Thyroid gland (tissue), 4 donors: ENCODE measurements at regions not wholly inside any gene's neighbourhood (a gene's known extent, or its start where the extent isn't known, plus 50 kb on each side); places are given as distances from the start of the nearest gene placed in this dataset.

Source experiments
- DNase-seq, 2 donors: peaks; one replicate each; pipeline ENCODE4 v3.0.0-alpha.2; 2019
- H3K27ac ChIP-seq, 3 donors: fragments of 200-600 bp; sonication (generic); 1 replicate in 2 of 3; 2 replicates in 1 of 3; pipeline ENCODE4 v1.5.1; 2016 to 2019; ENCODE audit warnings: mild to moderate bottlenecking in 1 of 3, moderate library complexity in 1 of 3
- H3K27me3 ChIP-seq: fragments of 200-600 bp; sonication (generic); one replicate; pipeline ENCODE4 v1.5.1; 2019
- H3K36me3 ChIP-seq, 2 donors: fragments of 200-600 bp; sonication (generic); one replicate each; pipeline ENCODE4 v1.5.1; 2016 to 2019
- H3K4me1 ChIP-seq, 2 donors: fragments of 200-600 bp; sonication (generic); one replicate each; pipeline ENCODE4 v1.5.1; 2017 to 2019
- H3K4me3 ChIP-seq, 3 donors: fragments of 200-600 bp; sonication (generic); replicated peaks in 1 of 3; 1 replicate in 2 of 3; 2 replicates in 1 of 3; pipeline ENCODE4 v1.5.1; 2016; ENCODE audit warnings: mild to moderate bottlenecking in 1 of 3
- H3K9me3 ChIP-seq: fragments of 200-600 bp; sonication (generic); one replicate; pipeline ENCODE4 v1.5.1; 2017
- POLR2A ChIP-seq, 2 donors: fragments of 450-650 bp; IDR thresholded peaks; one replicate each; pipeline ENCODE4 v1.6.1; 2017; ENCODE audit warnings: antibody characterized with exemption in 2 of 2, mild to moderate bottlenecking in 2 of 2, moderate library complexity in 1 of 2
- WGBS, 2 donors: methylation state at CpG; one replicate each; pipeline ENCODE4 v1.1.5; 2017; 5-methylcytosine and 5-hydroxymethylcytosine counted together
- intact Hi-C: fragments of 100-400 bp; cut with DNase I; formaldehyde crosslinking; loops from one replicate; pipeline ENCODE4 v1.15.1; 2023
- TF ChIP-seq, protein P1 (sequence below), 6 experiments: fragments of 200-600 bp in 3 of 6; fragments of 450-650 bp in 3 of 6; sonication (generic) in 3 of 6; IDR thresholded peaks; one replicate each; pipeline ENCODE4 v1.5.1; 2016 to 2019; ENCODE audit warnings: antibody characterized with exemption in 6 of 6, mild to moderate bottlenecking in 2 of 6, inconsistent platforms in 1 of 6, moderate library complexity in 1 of 6

DNA sequence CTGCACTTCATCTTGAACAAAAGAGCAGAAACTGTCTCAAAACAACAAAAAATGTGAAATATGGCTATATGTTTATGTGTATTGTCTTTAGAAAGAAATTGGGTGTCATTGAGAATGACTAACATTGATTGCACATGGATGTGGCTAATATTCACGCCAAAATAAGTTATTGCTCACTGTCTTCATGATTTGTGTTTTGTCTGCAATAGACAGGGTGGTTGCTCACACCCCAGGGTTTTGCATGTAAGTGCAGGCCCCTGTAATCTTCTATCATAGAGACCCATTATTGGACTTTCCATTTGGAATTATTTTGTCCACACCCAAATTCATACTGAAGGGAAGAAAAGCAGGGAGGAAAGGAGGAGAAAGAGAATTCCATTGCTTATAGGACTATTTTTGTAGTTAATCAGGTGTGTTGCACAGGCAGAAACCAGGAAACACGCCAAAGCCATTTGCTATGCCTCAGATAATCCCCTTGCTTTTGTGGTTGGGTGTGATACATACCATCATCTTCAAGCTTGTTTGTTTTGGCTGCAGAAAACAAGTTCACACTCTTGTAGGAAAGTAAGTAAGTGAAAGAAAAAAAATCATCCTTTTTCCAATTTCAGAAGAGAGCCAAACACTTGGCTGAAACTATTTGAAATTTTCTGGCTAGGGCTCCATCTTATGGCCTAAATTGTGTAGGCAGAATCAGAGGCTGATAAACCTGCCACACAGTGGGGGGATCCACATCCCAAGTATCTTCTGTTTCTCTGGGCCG lies 214.1 kb downstream of the COL12A1 start:
- TF ChIP-seq, protein P1, sequence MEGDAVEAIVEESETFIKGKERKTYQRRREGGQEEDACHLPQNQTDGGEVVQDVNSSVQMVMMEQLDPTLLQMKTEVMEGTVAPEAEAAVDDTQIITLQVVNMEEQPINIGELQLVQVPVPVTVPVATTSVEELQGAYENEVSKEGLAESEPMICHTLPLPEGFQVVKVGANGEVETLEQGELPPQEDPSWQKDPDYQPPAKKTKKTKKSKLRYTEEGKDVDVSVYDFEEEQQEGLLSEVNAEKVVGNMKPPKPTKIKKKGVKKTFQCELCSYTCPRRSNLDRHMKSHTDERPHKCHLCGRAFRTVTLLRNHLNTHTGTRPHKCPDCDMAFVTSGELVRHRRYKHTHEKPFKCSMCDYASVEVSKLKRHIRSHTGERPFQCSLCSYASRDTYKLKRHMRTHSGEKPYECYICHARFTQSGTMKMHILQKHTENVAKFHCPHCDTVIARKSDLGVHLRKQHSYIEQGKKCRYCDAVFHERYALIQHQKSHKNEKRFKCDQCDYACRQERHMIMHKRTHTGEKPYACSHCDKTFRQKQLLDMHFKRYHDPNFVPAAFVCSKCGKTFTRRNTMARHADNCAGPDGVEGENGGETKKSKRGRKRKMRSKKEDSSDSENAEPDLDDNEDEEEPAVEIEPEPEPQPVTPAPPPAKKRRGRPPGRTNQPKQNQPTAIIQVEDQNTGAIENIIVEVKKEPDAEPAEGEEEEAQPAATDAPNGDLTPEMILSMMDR (IDR thresholded peaks at IDR 0.05), result no peak
- TF ChIP-seq POLR2A (IDR thresholded peaks at IDR 0.05), result no peak
- Histone ChIP-seq H3K9me3 (no peaks in the 10 kb centered on the region), H3K4me1 (no peaks in the 10 kb centered on the region), H3K4me3 (no peak overlapping the region), H3K27me3 (no peaks in the 10 kb centered on the region), H3K36me3 (no peaks in the 10 kb centered on the region), H3K27ac (no peak overlapping the region)
- DNase-seq, result no peak
- 82 to 85% methylated on average over 3 of the region's 3 CpGs for WGBS, 2 donors
- intact Hi-C loops, result no loop called here

DNA sequence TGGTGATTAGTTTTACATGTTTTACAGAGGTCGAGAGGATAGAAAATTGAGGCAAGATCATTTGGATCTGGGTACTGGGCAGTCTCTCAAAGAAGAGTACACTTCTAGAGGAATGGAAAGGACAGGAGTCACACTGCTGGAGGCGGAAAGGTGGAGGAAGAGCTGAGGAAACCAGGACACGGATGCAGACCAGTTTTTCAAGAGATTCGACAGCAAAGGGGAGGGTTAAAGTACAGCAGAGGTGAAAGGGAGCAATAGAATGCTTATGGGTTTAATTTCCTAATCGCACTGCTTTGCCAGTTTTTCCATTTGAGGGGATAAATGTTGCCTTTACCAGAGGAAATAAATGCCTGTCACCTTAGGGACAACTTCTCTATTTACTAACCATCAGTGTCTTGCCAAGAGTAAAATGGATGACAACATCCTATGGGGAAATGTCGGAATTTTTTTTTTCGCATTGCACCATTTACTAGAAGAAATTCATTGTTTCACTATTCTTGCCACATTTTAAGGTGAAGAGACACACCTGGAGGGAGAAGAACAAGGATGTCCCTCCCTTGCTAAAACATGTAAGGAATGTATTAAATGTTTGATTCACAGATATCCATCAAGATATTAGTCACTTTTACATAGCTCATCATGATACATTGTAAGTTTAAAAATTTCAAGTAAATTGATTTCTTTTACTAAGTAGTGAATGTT lies 226.6 kb downstream of the COL12A1 start:
- no peaks in the 10 kb centered on the region for H3K4me1 ChIP-seq
- no peak overlapping the region for H3K4me3 ChIP-seq
- H3K36me3 ChIP-seq, result no peaks in the 10 kb centered on the region
- no peaks in the 10 kb centered on the region for H3K9me3 ChIP-seq
- H3K27me3 ChIP-seq, result no peaks in the 10 kb centered on the region
- no peak overlapping the region for H3K27ac ChIP-seq
- TF ChIP-seq, protein P1 (IDR thresholded peaks at IDR 0.05), result no peak
- TF ChIP-seq POLR2A (IDR thresholded peaks at IDR 0.05), result no peak
- WGBS, 2 donors, result 81 to 90% methylated on average over 7 of the region's 7 CpGs
- intact Hi-C loops, result no loop called here
- no peak for DNase-seq

DNA sequence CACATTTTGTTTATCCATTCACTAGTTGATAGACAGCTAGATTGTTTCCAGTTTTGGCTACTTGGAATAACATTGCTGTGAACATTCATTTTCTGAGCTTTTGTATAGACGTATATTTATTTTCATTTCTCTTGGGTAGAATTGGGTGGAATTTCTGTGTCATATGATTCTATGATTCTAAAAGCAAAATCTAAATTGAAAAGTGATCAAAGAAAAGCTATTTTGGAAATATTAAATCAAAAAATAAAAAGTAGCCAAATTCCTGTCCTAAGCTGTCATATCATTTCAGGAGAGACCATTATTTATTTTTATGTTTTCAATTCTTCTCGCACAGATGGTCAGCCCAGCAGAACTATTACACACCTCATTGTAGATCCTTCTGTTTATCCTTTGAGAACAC lies 229.2 kb downstream of the COL12A1 start:
- no peaks in the 10 kb centered on the region for H3K27me3 ChIP-seq
- no peaks in the 10 kb centered on the region for H3K36me3 ChIP-seq
- intact Hi-C loops, result no loop called here
- 80% methylated on average over 2 of the region's 2 CpGs for WGBS, 2 donors
- H3K4me1 ChIP-seq, result peaks cover 5 to 8% of the 10 kb centered on the region in 2 donors
- no peak overlapping the region for H3K4me3 ChIP-seq
- DNase-seq, result no peak
- no peaks in the 10 kb centered on the region for H3K9me3 ChIP-seq
- TF ChIP-seq POLR2A (IDR thresholded peaks at IDR 0.05), result no peak
- TF ChIP-seq, protein P1 (IDR thresholded peaks at IDR 0.05), result no peak
- H3K27ac ChIP-seq, result no peak overlapping the region

DNA sequence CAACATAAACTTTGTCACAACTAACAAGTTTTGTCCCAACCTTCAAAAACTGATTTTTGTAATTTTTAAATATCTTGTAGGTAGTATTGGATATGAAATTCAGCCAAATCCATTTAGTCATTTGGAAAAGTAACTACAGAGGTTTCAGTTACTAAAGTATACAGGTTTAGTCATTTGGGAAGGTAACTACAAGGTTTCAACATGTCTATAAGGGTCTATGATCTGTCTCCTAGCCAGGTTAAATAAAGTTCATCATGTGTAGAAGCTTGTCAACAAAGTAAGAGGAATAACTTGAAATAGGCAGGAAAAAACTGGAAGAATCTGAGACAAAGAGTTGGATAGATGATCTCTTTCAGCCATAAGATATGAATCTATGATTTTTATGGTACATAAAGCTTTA lies 229.8 kb downstream of the COL12A1 start:
- TF ChIP-seq POLR2A (IDR thresholded peaks at IDR 0.05), result no peak
- TF ChIP-seq, protein P1 (IDR thresholded peaks at IDR 0.05), result no peak
- no peaks in the 10 kb centered on the region for H3K9me3 ChIP-seq
- H3K4me3 ChIP-seq, result no peak overlapping the region
- no peak for DNase-seq
- peaks cover 5 to 8% of the 10 kb centered on the region in 2 donors for H3K4me1 ChIP-seq
- no peak overlapping the region for H3K27ac ChIP-seq
- no peaks in the 10 kb centered on the region for H3K36me3 ChIP-seq
- intact Hi-C loops, result no loop called here
- H3K27me3 ChIP-seq, result no peaks in the 10 kb centered on the region

DNA sequence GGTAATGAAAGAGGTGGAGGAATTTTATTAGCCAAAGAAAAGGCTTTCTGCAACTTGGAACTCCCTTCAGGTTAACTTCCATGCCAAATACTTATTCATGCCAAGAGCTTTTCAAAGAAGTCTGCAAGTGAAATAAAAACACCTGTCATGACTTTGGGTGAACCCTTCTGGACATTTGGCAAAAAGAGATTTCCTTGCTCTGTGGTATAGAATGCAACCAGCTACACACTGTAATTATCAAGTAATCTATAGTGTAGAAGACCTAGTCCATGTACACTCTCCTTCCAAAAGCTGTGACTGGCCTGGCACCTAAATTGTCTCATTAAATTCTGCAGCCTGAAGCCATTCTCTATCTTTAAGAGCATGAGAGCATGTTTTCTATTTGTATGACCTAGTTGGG lies 232.3 kb downstream of the COL12A1 start:
- peaks cover 5 to 8% of the 10 kb centered on the region in 2 donors for H3K4me1 ChIP-seq
- H3K4me3 ChIP-seq, result no peak overlapping the region
- H3K27me3 ChIP-seq, result no peaks in the 10 kb centered on the region
- H3K9me3 ChIP-seq, result no peaks in the 10 kb centered on the region
- H3K27ac ChIP-seq, result no peak overlapping the region
- H3K36me3 ChIP-seq, result no peaks in the 10 kb centered on the region
- intact Hi-C loops, result no loop called here
- no peak for TF ChIP-seq POLR2A (IDR thresholded peaks at IDR 0.05)
- TF ChIP-seq, protein P1 (IDR thresholded peaks at IDR 0.05), result no peak
- no peak for DNase-seq
